GM12878 (cell line): ENCODE measurements at regions not wholly inside any gene's neighbourhood (a gene's known extent, or its start where the extent isn't known, plus 50 kb on each side); places are given as distances from the start of the nearest gene placed in this dataset.

Experiments
- ATAC-seq: fragments of 200-7000 bp; cut with Tn5 transposase; 3 replicates; pipeline ENCODE4 v1.9.1; 2020; ENCODE audit warnings: mild to moderate bottlenecking, moderate library complexity
- BruUV-seq: library from RNA; stranded (reverse); fragments of 400-500 nt; replicated peaks from 2 replicates; lab custom pipeline; 2021; lab: Mats Ljungman, UMichigan
- CTCF ChIA-PET: fragments of 300-600 bp; sonication (Branson Sonifier 250); formaldehyde crosslinking; extraction: SDS; loops from one replicate; lab custom pipeline; 2021; ENCODE audit warnings: inconsistent platforms; lab: Yijun Ruan, JAX
- POLR2A ChIA-PET: fragments of 350-600 bp; formaldehyde crosslinking; extraction: SDS; loops from one replicate; lab custom pipeline; 2021; ENCODE audit warnings: inconsistent platforms; lab: Charles Lee
- RAD21 ChIA-PET: fragments of 300-600 bp; sonication (Branson Sonifier 250); formaldehyde crosslinking; loops from one replicate; lab custom pipeline; 2023; ENCODE audit warnings: antibody characterized with exemption; ENCODE audit not compliant: unreplicated experiment; lab: Charles Lee
- SMC1A ChIA-PET: fragments of 300-600 bp; sonication (Branson Sonifier 250); formaldehyde crosslinking; loops from one replicate; lab custom pipeline; 2023; ENCODE audit not compliant: unreplicated experiment, uncharacterized antibody; lab: Charles Lee
- DNase-seq: peaks from one replicate; pipeline ENCODE4 v3.0.0-alpha.2; 2011; ENCODE audit warnings: low read depth, low spot score
- FAIRE-seq: peaks from 3 replicates; lab custom pipeline; 2011; peaks lifted over from hg19 to GRCh38; lab: Jason Lieb, UNC
- H2AFZ ChIP-seq: 2 replicates; pipeline ENCODE4 v1.6.0; 2011; ENCODE audit warnings: low read depth, low read length, control low read depth; ENCODE audit not compliant: control insufficient read depth
- H3K27ac ChIP-seq: 2 replicates; pipeline ENCODE4 v1.5.1; 2011; ENCODE audit warnings: control low read depth; ENCODE audit not compliant: control insufficient read depth, insufficient read depth
- H3K27me3 ChIP-seq, 2 experiments: replicated peaks in 1 of 2; 2 replicates each; pipeline versions ENCODE4 v1.6.0 to v1.6.1; 2011; ENCODE audit warnings: low read length in 1 of 2; ENCODE audit not compliant: control insufficient read depth in 2 of 2, insufficient read depth in 2 of 2
- H3K36me3 ChIP-seq, 2 experiments: 2 replicates each; pipeline ENCODE4 v1.5.1; 2011; ENCODE audit warnings: low read length in 1 of 2; ENCODE audit not compliant: control insufficient read depth in 2 of 2, insufficient read depth in 2 of 2
- H3K4me1 ChIP-seq: 2 replicates; pipeline ENCODE4 v1.6.1; 2011; ENCODE audit warnings: mild to moderate bottlenecking, low read length, moderate library complexity, mixed read lengths; ENCODE audit not compliant: control insufficient read depth, insufficient read depth
- H3K4me2 ChIP-seq: 2 replicates; pipeline ENCODE4 v1.6.0; 2011; ENCODE audit warnings: control low read depth; ENCODE audit not compliant: control insufficient read depth, insufficient read depth
- H3K4me3 ChIP-seq: fragments of 200-600 bp; sonication (generic); 2 replicates; pipeline ENCODE4 v1.5.1; 2016
- H3K79me2 ChIP-seq: 2 replicates; pipeline ENCODE4 v1.6.0; 2011; ENCODE audit warnings: low read length; ENCODE audit not compliant: control insufficient read depth, insufficient read depth
- H3K9ac ChIP-seq: 2 replicates; pipeline ENCODE4 v1.8.0; 2011; ENCODE audit warnings: low read length, control low read depth, mixed read lengths; ENCODE audit not compliant: control insufficient read depth, insufficient read depth
- H3K9me3 ChIP-seq: replicated peaks from 3 replicates; pipeline ENCODE4 v1.5.1; 2011; ENCODE audit warnings: mild to moderate bottlenecking, low read length; ENCODE audit not compliant: control insufficient read depth, insufficient read depth
- H4K20me1 ChIP-seq: 2 replicates; pipeline ENCODE4 v1.6.0; 2011; ENCODE audit not compliant: control insufficient read depth, insufficient read depth
- CHD4 ChIP-seq: fragments of 200-600 bp; sonication (generic); IDR thresholded peaks from 2 replicates; pipeline ENCODE4 v1.6.1; 2016; ENCODE audit warnings: mild to moderate bottlenecking
- CREB1 ChIP-seq: IDR thresholded peaks from 2 replicates; pipeline ENCODE4 v1.6.1; 2012; ENCODE audit warnings: low read depth, mild to moderate bottlenecking, inconsistent platforms
- MXI1 ChIP-seq: fragments of 150-350 bp; IDR thresholded peaks from 2 replicates; pipeline ENCODE4 v1.6.1; 2011; ENCODE audit warnings: low read depth, mild to moderate bottlenecking, inconsistent platforms, low read length, improper control_type of control experiment
- SP1 ChIP-seq: IDR thresholded peaks from one replicate; pipeline ENCODE4 v1.6.1; 2011; ENCODE audit warnings: low read depth, low read length
- TAF1 ChIP-seq: IDR thresholded peaks from 2 replicates; pipeline ENCODE4 v1.6.1; 2011; ENCODE audit warnings: mild to moderate bottlenecking, low read depth, low read length, borderline replicate concordance
- ZNF217 ChIP-seq: fragments of 450-650 bp; IDR thresholded peaks from 2 replicates; pipeline ENCODE4 v1.6.1; 2017; ENCODE audit warnings: antibody characterized with exemption, mild to moderate bottlenecking
- WGBS: methylation state at CpG from one replicate; pipeline ENCODE4 v1.1.6; 2016; ENCODE audit warnings: low lambda C conversion rate; ENCODE audit not compliant: insufficient replicate concordance, insufficient coverage; ENCODE audit errors: missing lambda C conversion rate; 5-methylcytosine and 5-hydroxymethylcytosine counted together
- in situ Hi-C: fragments of 300-500 bp; cut with MboI; formaldehyde crosslinking; loops from 9 replicates; pipeline ENCODE4 v1.14.3; 2018; ENCODE audit warnings: mixed read lengths
- intact Hi-C: fragments of 100-400 bp; cut with micrococcal nuclease; formaldehyde crosslinking; loops from one replicate; pipeline ENCODE4 v1.14.2; 2022; ENCODE audit not compliant: unreplicated experiment
- TF ChIP-seq, protein P1 (sequence below): fragments of 150-350 bp; IDR thresholded peaks from 2 replicates; pipeline ENCODE4 v1.6.1; 2016; ENCODE audit warnings: low read depth, low read length

DNA sequence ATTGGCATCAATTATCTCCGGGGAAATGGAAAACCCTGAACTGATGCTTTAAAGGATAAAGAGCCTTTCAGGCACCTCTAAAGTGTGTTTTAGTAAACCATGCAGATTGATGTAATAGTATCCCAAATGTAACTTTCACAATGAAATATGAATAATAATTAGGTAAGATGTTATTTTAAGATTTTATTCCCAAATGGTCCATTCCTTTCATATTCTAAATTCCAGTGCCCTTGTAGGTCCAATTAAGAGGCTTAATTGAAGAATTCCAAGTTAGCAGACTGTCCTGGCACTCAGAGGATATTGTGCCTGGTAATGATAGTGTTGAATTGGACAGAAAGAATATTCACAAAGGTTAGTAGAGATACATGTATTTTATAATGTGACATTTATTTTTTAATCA lies 352.5 kb upstream of the NUDT12 start:
- H3K9ac ChIP-seq = no peak overlapping the region
- DNase-seq = no peak
- no peak for FAIRE-seq
- H2AFZ ChIP-seq = no peak overlapping the region
- TF ChIP-seq MXI1 = no peak
- TF ChIP-seq ZNF217 = no peak
- TF ChIP-seq, all 136 proteins: peak for 0
- no peaks in the 10 kb centered on the region for H4K20me1 ChIP-seq
- ChIA-PET CTCF (interaction anchor here (1.2 kb wide), 1 partner anchor 86 kb away, joined by 4 read pairs; no protein-coding TSS in a partner anchor), RAD21 (interaction anchor here (5.2 kb wide), 1 partner anchor 27 kb away, joined by 53 read pairs; no protein-coding TSS in a partner anchor), POLR2A (no interaction called here), SMC1A (interaction anchor here (1.1 to 5.9 kb wide), 3 partner anchors 14 to 26 kb away, joined by 3 to 82 read pairs (median 63); no protein-coding TSS in a partner anchor)
- no peak overlapping the region for H3K27ac ChIP-seq
- H3K4me2 ChIP-seq = no peak overlapping the region
- H3K9me3 ChIP-seq = no peaks in the 10 kb centered on the region
- ATAC-seq = no peak
- 30% methylated on average over 1 of the region's 1 CpG for WGBS
- H3K27me3 ChIP-seq = no peaks in the 10 kb centered on the region
- H3K4me1 ChIP-seq = no peaks in the 10 kb centered on the region
- intact Hi-C loops = no loop called here
- no peak overlapping the region for H3K4me3 ChIP-seq
- in situ Hi-C loops = no loop called here
- H3K36me3 ChIP-seq = no peaks in the 10 kb centered on the region
- no TSS peak for BruUV-seq
- no peaks in the 10 kb centered on the region for H3K79me2 ChIP-seq

- no TSS peak for BruUV-seq
- ChIA-PET SMC1A (interaction anchor here (0.7 to 1.8 kb wide), 4 partner anchors 9 to 102 kb away, joined by 3 to 7 read pairs (median 4); no protein-coding TSS in a partner anchor), RAD21 (no interaction called here)
- no peak for FAIRE-seq
- no peak for DNase-seq
- H3K9ac ChIP-seq = no peak overlapping the region
- H3K36me3 ChIP-seq = no peaks in the 10 kb centered on the region
- no peak for ATAC-seq
- 0% methylated on average over 2 of the region's 2 CpGs for WGBS
- H3K27me3 ChIP-seq = no peaks in the 10 kb centered on the region
- in situ Hi-C loops = no loop called here
- no peak overlapping the region for H2AFZ ChIP-seq
- TF ChIP-seq SP1 (no peak), TAF1 (no peak), CHD4 (no peak), CREB1 (no peak)
- TF ChIP-seq, protein P1, sequence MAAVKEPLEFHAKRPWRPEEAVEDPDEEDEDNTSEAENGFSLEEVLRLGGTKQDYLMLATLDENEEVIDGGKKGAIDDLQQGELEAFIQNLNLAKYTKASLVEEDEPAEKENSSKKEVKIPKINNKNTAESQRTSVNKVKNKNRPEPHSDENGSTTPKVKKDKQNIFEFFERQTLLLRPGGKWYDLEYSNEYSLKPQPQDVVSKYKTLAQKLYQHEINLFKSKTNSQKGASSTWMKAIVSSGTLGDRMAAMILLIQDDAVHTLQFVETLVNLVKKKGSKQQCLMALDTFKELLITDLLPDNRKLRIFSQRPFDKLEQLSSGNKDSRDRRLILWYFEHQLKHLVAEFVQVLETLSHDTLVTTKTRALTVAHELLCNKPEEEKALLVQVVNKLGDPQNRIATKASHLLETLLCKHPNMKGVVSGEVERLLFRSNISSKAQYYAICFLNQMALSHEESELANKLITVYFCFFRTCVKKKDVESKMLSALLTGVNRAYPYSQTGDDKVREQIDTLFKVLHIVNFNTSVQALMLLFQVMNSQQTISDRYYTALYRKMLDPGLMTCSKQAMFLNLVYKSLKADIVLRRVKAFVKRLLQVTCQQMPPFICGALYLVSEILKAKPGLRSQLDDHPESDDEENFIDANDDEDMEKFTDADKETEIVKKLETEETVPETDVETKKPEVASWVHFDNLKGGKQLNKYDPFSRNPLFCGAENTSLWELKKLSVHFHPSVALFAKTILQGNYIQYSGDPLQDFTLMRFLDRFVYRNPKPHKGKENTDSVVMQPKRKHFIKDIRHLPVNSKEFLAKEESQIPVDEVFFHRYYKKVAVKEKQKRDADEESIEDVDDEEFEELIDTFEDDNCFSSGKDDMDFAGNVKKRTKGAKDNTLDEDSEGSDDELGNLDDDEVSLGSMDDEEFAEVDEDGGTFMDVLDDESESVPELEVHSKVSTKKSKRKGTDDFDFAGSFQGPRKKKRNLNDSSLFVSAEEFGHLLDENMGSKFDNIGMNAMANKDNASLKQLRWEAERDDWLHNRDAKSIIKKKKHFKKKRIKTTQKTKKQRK = no peak
- TF ChIP-seq, all 136 proteins: peak for 0
- Histone ChIP-seq H4K20me1 (no peaks in the 10 kb centered on the region), H3K9me3 (no peaks in the 10 kb centered on the region), H3K79me2 (no peaks in the 10 kb centered on the region), H3K4me1 (no peaks in the 10 kb centered on the region), H3K4me3 (no peak overlapping the region), H3K27ac (no peak overlapping the region), H3K4me2 (no peak overlapping the region)
- intact Hi-C loops = no loop called here
- ChIA-PET POLR2A (interaction anchor here (1.7 kb wide), 1 partner anchor 9 kb away, joined by 4 read pairs; no protein-coding TSS in a partner anchor), CTCF (interaction anchor here (2.2 kb wide), 1 partner anchor 8 kb away, joined by 9 read pairs; no protein-coding TSS in a partner anchor)
These were observed 348.2 kb upstream of the NUDT12 start for GRCh38 chr5:103910786-103911185.
